HG03095 (cell line): ENCODE measurements at regions not wholly inside any gene's neighbourhood (a gene's known extent, or its start where the extent isn't known, plus 50 kb on each side); places are given as distances from the start of the nearest gene placed in this dataset.

Source experiments
- ATAC-seq: cut with Tn5 transposase; IDR thresholded peaks from one replicate; pipeline ENCODE4 v1.9.1; 2021; ENCODE audit warnings: moderate library complexity; ENCODE audit not compliant: unreplicated experiment

GRCh38 chr9:21657966-21658667 is 144.3 kb upstream of the MTAP start:
- no peak for ATAC-seq

GRCh38 chr9:21660976-21661375 is 141.5 kb upstream of the MTAP start:
- no peak for ATAC-seq

- ATAC-seq = no peak
These were observed 140.8 kb upstream of the MTAP start for GRCh38 chr9:21661626-21662025.

- no peak for ATAC-seq
These were observed 133.9 kb upstream of the MTAP start for GRCh38 chr9:21668516-21668915.

- ATAC-seq = no peak
These were observed 132.7 kb upstream of the MTAP start for GRCh38 chr9:21669701-21670100.

- no peak for ATAC-seq
These were observed 132.1 kb upstream of the MTAP start for GRCh38 chr9:21670374-21670773.

GRCh38 chr9:21672140-21672539 is 130.3 kb upstream of the MTAP start:
- ATAC-seq = no peak

GRCh38 chr9:21672761-21673160 is 129.7 kb upstream of the MTAP start:
- ATAC-seq = no peak

GRCh38 chr9:21674894-21675293 is 127.5 kb upstream of the MTAP start:
- no peak for ATAC-seq

- no peak for ATAC-seq
These were observed 125.0 kb upstream of the MTAP start for GRCh38 chr9:21677387-21677786.

- ATAC-seq = no peak
These were observed 124.6 kb upstream of the MTAP start for GRCh38 chr9:21677834-21678233.

GRCh38 chr9:21679432-21679831 is 123.0 kb upstream of the MTAP start:
- no peak for ATAC-seq

GRCh38 chr9:21680590-21680989 is 121.8 kb upstream of the MTAP start:
- no peak for ATAC-seq

- ATAC-seq = no peak
These were observed 120.8 kb upstream of the MTAP start for GRCh38 chr9:21681641-21682040.

- no peak for ATAC-seq
These were observed 120.1 kb upstream of the MTAP start for GRCh38 chr9:21682381-21682780.

GRCh38 chr9:21682981-21683380 is 119.5 kb upstream of the MTAP start:
- ATAC-seq = no peak

- ATAC-seq = no peak
These were observed 118.8 kb upstream of the MTAP start for GRCh38 chr9:21683484-21684175.

- no peak for ATAC-seq
These were observed 118.2 kb upstream of the MTAP start for GRCh38 chr9:21684231-21684630.

- ATAC-seq = no peak
These were observed 117.5 kb upstream of the MTAP start for GRCh38 chr9:21684831-21685362.

- no peak for ATAC-seq
These were observed 116.9 kb upstream of the MTAP start for GRCh38 chr9:21685502-21685901.

GRCh38 chr9:21686738-21687137 is 115.7 kb upstream of the MTAP start:
- no peak for ATAC-seq

GRCh38 chr9:21687351-21687750 is 115.1 kb upstream of the MTAP start:
- no peak for ATAC-seq
